GM12865 (cell line): ENCODE measurements at regions not wholly inside any gene's neighbourhood (a gene's known extent, or its start where the extent isn't known, plus 50 kb on each side); places are given as distances from the start of the nearest gene placed in this dataset.

Experiments used
- DNase-seq: peaks from one replicate; pipeline ENCODE4 v3.0.0; 2010; ENCODE audit warnings: low read depth
- H3K4me3 ChIP-seq: 2 replicates; pipeline ENCODE4 v1.5.1; 2011; ENCODE audit warnings: mild to moderate bottlenecking, low read depth, low read length, control low read depth
- CTCF ChIP-seq: IDR thresholded peaks from 2 replicates; pipeline ENCODE4 v1.5.1; 2011; ENCODE audit warnings: low read length, control low read depth, low read depth, inconsistent platforms; ENCODE audit not compliant: insufficient read depth; ENCODE audit errors: missing control alignments

GRCh38 chr6:21450628-21451027, 142.9 kb upstream of the SOX4 start:
- DNase-seq: no peak
- no peak for TF ChIP-seq CTCF
- no peak overlapping the region for H3K4me3 ChIP-seq

GRCh38 chr6:21451546-21452013, 142.0 kb upstream of the SOX4 start:
- TF ChIP-seq CTCF: no peak

GRCh38 chr6:21454262-21454661, 139.3 kb upstream of the SOX4 start:
- TF ChIP-seq CTCF: no peak
- no peak overlapping the region for H3K4me3 ChIP-seq
- no peak for DNase-seq

More at GRCh38 chr6:21451546-21452013, 142.0 kb upstream of the SOX4 start:
- H3K4me3 ChIP-seq: no peak overlapping the region
- no peak for DNase-seq

GRCh38 chr6:21455071-21455470, 138.5 kb upstream of the SOX4 start:
- no peak for TF ChIP-seq CTCF
- no peak overlapping the region for H3K4me3 ChIP-seq
- no peak for DNase-seq

GRCh38 chr6:21457647-21458046, 135.9 kb upstream of the SOX4 start:
- H3K4me3 ChIP-seq: no peak overlapping the region
- TF ChIP-seq CTCF: no peak
- no peak for DNase-seq

GRCh38 chr6:21459641-21460040, 133.9 kb upstream of the SOX4 start:
- no peak for DNase-seq
- no peak for TF ChIP-seq CTCF
- H3K4me3 ChIP-seq: no peak overlapping the region

GRCh38 chr6:21461844-21462518, 131.6 kb upstream of the SOX4 start:
- TF ChIP-seq CTCF: no peak
- no peak for DNase-seq
- H3K4me3 ChIP-seq: no peak overlapping the region
